H1 (cell line): ENCODE measurements at regions not wholly inside any gene's neighbourhood (a gene's known extent, or its start where the extent isn't known, plus 50 kb on each side); places are given as distances from the start of the nearest gene placed in this dataset.

Experiments
- CTCF ChIA-PET: fragments of 300-600 bp; sonication (Branson Sonifier 250); formaldehyde crosslinking; loops from one replicate; lab custom pipeline; 2021; ENCODE audit not compliant: partially characterized antibody; lab: Charles Lee
- POLR2A ChIA-PET: fragments of 300-600 bp; sonication (Branson Sonifier 250); formaldehyde crosslinking; loops from one replicate; lab custom pipeline; 2021; ENCODE audit warnings: inconsistent platforms; ENCODE audit not compliant: partially characterized antibody; lab: Charles Lee
- DNase-seq, 2 experiments: peaks; one replicate each; pipeline versions ENCODE4 v3.0.0 to v3.0.0-alpha.2; 2010 to 2022; ENCODE audit warnings: low spot score in 2 of 2, low read depth in 1 of 2, mixed read lengths in 1 of 2
- FAIRE-seq: peaks from 2 replicates; lab custom pipeline; 2011; peaks lifted over from hg19 to GRCh38; lab: Jason Lieb, UNC
- H2AFZ ChIP-seq: 2 replicates; pipeline ENCODE4 v1.8.1; 2012; ENCODE audit warnings: low read length, inconsistent platforms
- H2AK5ac ChIP-seq: 2 replicates; pipeline ENCODE4 v1.6.1; 2013; ENCODE audit warnings: low read depth, low read length
- H2BK120ac ChIP-seq: replicated peaks from 2 replicates; pipeline ENCODE3; 2013; ENCODE audit warnings: low read depth, low read length, inconsistent platforms
- H2BK12ac ChIP-seq: 2 replicates; pipeline ENCODE4 v1.6.1; 2013; ENCODE audit warnings: low read depth, low read length
- H2BK15ac ChIP-seq: 2 replicates; pipeline ENCODE4 v1.6.1; 2013; ENCODE audit warnings: low read length
- H2BK20ac ChIP-seq: 2 replicates; pipeline ENCODE4 v1.6.1; 2013; ENCODE audit warnings: low read length
- H2BK5ac ChIP-seq: 2 replicates; pipeline ENCODE4 v1.6.1; 2013; ENCODE audit warnings: low read depth, low read length
- H3K14ac ChIP-seq: 2 replicates; pipeline ENCODE4 v1.6.1; 2013; ENCODE audit warnings: inconsistent platforms; ENCODE audit not compliant: insufficient read length
- H3K18ac ChIP-seq: 2 replicates; pipeline ENCODE4 v1.6.1; 2013; ENCODE audit warnings: low read length; ENCODE audit errors: extremely low read depth
- H3K23ac ChIP-seq: 2 replicates; pipeline ENCODE4 v1.6.1; 2013; ENCODE audit warnings: inconsistent platforms; ENCODE audit not compliant: insufficient read length
- H3K23me2 ChIP-seq: 2 replicates; pipeline ENCODE4 v1.6.1; 2013; ENCODE audit warnings: low read depth, low read length
- H3K27ac ChIP-seq: 2 replicates; pipeline ENCODE4 v1.6.1; 2011; ENCODE audit warnings: low read depth, low read length, inconsistent platforms
- H3K27me3 ChIP-seq, 4 experiments: replicated peaks in 1 of 4; 1 replicate in 1 of 4; 2 replicates in 3 of 4; pipeline versions ENCODE4 v1.6.1 to v1.8.1; 2011 to 2013; ENCODE audit warnings: low read length in 3 of 4, mild to moderate bottlenecking in 3 of 4, inconsistent platforms in 2 of 4, mixed read lengths in 2 of 4, moderate library complexity in 1 of 4; ENCODE audit not compliant: control insufficient read depth in 3 of 4, insufficient read depth in 3 of 4; ENCODE audit errors: extremely low read depth in 1 of 4
- H3K36me3 ChIP-seq, 4 experiments: 2 replicates each; pipeline versions ENCODE4 v1.6.1 to v1.8.1; 2011 to 2013; ENCODE audit warnings: mild to moderate bottlenecking in 4 of 4, low read length in 3 of 4, moderate library complexity in 2 of 4, control low read depth in 1 of 4, inconsistent platforms in 1 of 4; ENCODE audit not compliant: insufficient read depth in 4 of 4, control insufficient read depth in 2 of 4
- H3K4ac ChIP-seq: replicated peaks from 2 replicates; pipeline ENCODE3; 2013; ENCODE audit warnings: low read length, low read depth, mixed read lengths, inconsistent platforms; ENCODE audit not compliant: insufficient read length
- H3K4me1 ChIP-seq, 4 experiments: replicated peaks in 1 of 4; 1 replicate in 1 of 4; 2 replicates in 3 of 4; pipeline versions ENCODE4 v1.6.1 to v1.8.1; 2011 to 2013; ENCODE audit warnings: low read length in 3 of 4, inconsistent platforms in 2 of 4, mixed read lengths in 1 of 4; ENCODE audit not compliant: insufficient read depth in 4 of 4, control insufficient read depth in 3 of 4
- H3K4me2 ChIP-seq, 2 experiments: 2 replicates each; pipeline versions ENCODE4 v1.6.1 to v1.8.1; 2011 to 2013; ENCODE audit warnings: low read depth in 2 of 2, low read length in 2 of 2, control low read depth in 1 of 2, inconsistent platforms in 1 of 2, mild to moderate bottlenecking in 1 of 2; ENCODE audit not compliant: insufficient read depth in 1 of 2
- H3K4me3 ChIP-seq, 4 experiments: fragments of 200-600, 300-600 bp in 1 of 4; sonication (generic), shearing (Covaris generic), sonication (Bioruptor Twin) in 1 of 4; 2 replicates each; pipeline versions ENCODE4 v1.5.1 to v1.8.1; 2011 to 2016; ENCODE audit warnings: low read length in 4 of 4, low read depth in 3 of 4, control low read depth in 2 of 4, inconsistent platforms in 2 of 4, mild to moderate bottlenecking in 2 of 4, mixed read lengths in 1 of 4, moderate library complexity in 1 of 4; ENCODE audit not compliant: insufficient read depth in 2 of 4; ENCODE audit errors: extremely low read depth in 1 of 4
- H3K56ac ChIP-seq: replicated peaks from 2 replicates; pipeline ENCODE3; 2013; ENCODE audit warnings: low read depth, mild to moderate bottlenecking, mixed read lengths, low read length, inconsistent platforms; ENCODE audit not compliant: insufficient read length
- H3K79me1 ChIP-seq: 2 replicates; pipeline ENCODE4 v1.6.1; 2013; ENCODE audit warnings: low read depth, low read length, control low read depth
- H3K79me2 ChIP-seq, 2 experiments: 2 replicates each; pipeline versions ENCODE4 v1.6.1 to v1.8.1; 2012 to 2013; ENCODE audit warnings: low read length in 2 of 2, mild to moderate bottlenecking in 2 of 2, inconsistent platforms in 1 of 2; ENCODE audit not compliant: insufficient read depth in 2 of 2, control insufficient read depth in 1 of 2
- H3K9ac ChIP-seq, 4 experiments: replicated peaks in 1 of 4; 1 replicate in 1 of 4; 2 replicates in 3 of 4; pipeline versions ENCODE4 v1.6.1 to v1.8.1; 2011 to 2013; ENCODE audit warnings: low read depth in 3 of 4, low read length in 3 of 4, control low read depth in 2 of 4, mild to moderate bottlenecking in 2 of 4, moderate library complexity in 2 of 4, inconsistent platforms in 1 of 4; ENCODE audit errors: extremely low read depth in 1 of 4
- H3K9me3 ChIP-seq, 2 experiments: 2 replicates each; pipeline versions ENCODE4 v1.6.1 to v1.8.1; 2012 to 2013; ENCODE audit warnings: mild to moderate bottlenecking in 2 of 2, moderate library complexity in 2 of 2, control low read depth in 1 of 2, inconsistent platforms in 1 of 2, low read depth in 1 of 2, low read length in 1 of 2, mixed read lengths in 1 of 2; ENCODE audit not compliant: insufficient read depth in 2 of 2
- H4K20me1 ChIP-seq, 2 experiments: replicated peaks in 1 of 2; 2 replicates each; pipeline versions ENCODE3 to v1.8.1; 2011 to 2013; ENCODE audit warnings: inconsistent platforms in 2 of 2, low read length in 2 of 2, mild to moderate bottlenecking in 1 of 2; ENCODE audit not compliant: insufficient read depth in 2 of 2, control insufficient read depth in 1 of 2
- H4K5ac ChIP-seq: 2 replicates; pipeline ENCODE4 v1.6.1; 2013; ENCODE audit warnings: low read length, low read depth, mixed read lengths, inconsistent platforms; ENCODE audit not compliant: insufficient read length
- H4K8ac ChIP-seq: 2 replicates; pipeline ENCODE4 v1.8.0; 2013; ENCODE audit warnings: mild to moderate bottlenecking, moderate library complexity, low read length, inconsistent platforms; ENCODE audit not compliant: insufficient read depth; ENCODE audit errors: extremely low read depth
- H4K91ac ChIP-seq: replicated peaks from 2 replicates; pipeline ENCODE3; 2013; ENCODE audit warnings: low read length, mixed read lengths, inconsistent platforms; ENCODE audit not compliant: insufficient read length
- ASH2L ChIP-seq: fragments of 200-600, 300-600 bp; sonication (generic); IDR thresholded peaks from one replicate; pipeline ENCODE4 v1.7.1; 2017; ENCODE audit warnings: low read length
- KDM4A ChIP-seq: IDR thresholded peaks from one replicate; pipeline ENCODE4 v1.7.1; 2012; ENCODE audit warnings: low read depth, mild to moderate bottlenecking, moderate library complexity, low read length, inconsistent platforms; ENCODE audit not compliant: severe bottlenecking
- NRF1 ChIP-seq: IDR thresholded peaks from 2 replicates; pipeline ENCODE4 v1.6.1; 2011; ENCODE audit warnings: mild to moderate bottlenecking, low read depth, low read length, improper control_type of control experiment
- SAP30 ChIP-seq: fragments of 300-600 bp; sonication (generic); IDR thresholded peaks from 2 replicates; pipeline ENCODE4 v1.7.1; 2012; ENCODE audit warnings: low read length, moderate library complexity, mild to moderate bottlenecking, inconsistent platforms; ENCODE audit not compliant: insufficient read depth, insufficient replicate concordance
- WGBS, 2 experiments: shearing (Covaris generic) in 1 of 2; methylation state at CpG; one replicate each; pipeline versions ENCODE4 v1.1.6 to v1.1.7; 2013 to 2015; ENCODE audit warnings: low lambda C conversion rate in 2 of 2, mixed read lengths in 2 of 2, inconsistent platforms in 1 of 2, low coverage in 1 of 2, missing lambda C conversion rate in 1 of 2; ENCODE audit not compliant: insufficient replicate concordance in 2 of 2, insufficient coverage in 1 of 2, insufficient read length in 1 of 2; ENCODE audit errors: extremely low coverage in 1 of 2, missing lambda C conversion rate in 1 of 2; 5-methylcytosine and 5-hydroxymethylcytosine counted together

GRCh38 chr2:77737236-77737635 is 215.1 kb upstream of the LRRTM4 start:
- H2AK5ac ChIP-seq, result no peak overlapping the region
- peaks cover 0 to 5% (median 0%) of the 10 kb centered on the region in 4 experiments; a peak in 1 of 8 replicates for H3K36me3 ChIP-seq
- no peak overlapping the region for H2BK120ac ChIP-seq
- ChIA-PET CTCF (no interaction called here), POLR2A (no interaction called here)
- H3K27me3 ChIP-seq, result no peaks in the 10 kb centered on the region
- no peak overlapping the region for H2AFZ ChIP-seq
- H3K79me1 ChIP-seq, result no peaks in the 10 kb centered on the region
- no peak overlapping the region for H3K14ac ChIP-seq
- H3K79me2 ChIP-seq, result no peaks in the 10 kb centered on the region
- DNase-seq (no peak), FAIRE-seq (peak; percentile 24)
- H3K56ac ChIP-seq, result no peak overlapping the region
- no peak overlapping the region for H2BK20ac ChIP-seq
- no peak overlapping the region for H4K8ac ChIP-seq
- H2BK12ac ChIP-seq, result no peak overlapping the region
- H3K4me1 ChIP-seq, result no peaks in the 10 kb centered on the region
- no peak overlapping the region for H3K18ac ChIP-seq
- H2BK15ac ChIP-seq, result no peak overlapping the region
- no peak overlapping the region for H4K91ac ChIP-seq
- H3K4me2 ChIP-seq, result no peak overlapping the region
- no peak overlapping the region for H4K5ac ChIP-seq
- no peaks in the 10 kb centered on the region for H4K20me1 ChIP-seq
- 88% methylated on average over 3 of the region's 3 CpGs; no CpG with 5 or more reads in 1 of the 2 experiments for WGBS, 2 experiments
- H3K4ac ChIP-seq, result no peak overlapping the region
- no peaks in the 10 kb centered on the region for H3K23me2 ChIP-seq
- no peak overlapping the region for H3K23ac ChIP-seq
- H3K9ac ChIP-seq, result no peak overlapping the region
- peaks cover 0 to 7% of the 10 kb centered on the region in 2 experiments; a peak in 1 of 4 replicates for H3K9me3 ChIP-seq
- no peak overlapping the region for H3K4me3 ChIP-seq
- no peak overlapping the region for H3K27ac ChIP-seq
- H2BK5ac ChIP-seq, result no peak overlapping the region
- no peak for TF ChIP-seq ASH2L
- TF ChIP-seq SAP30, result no peak
- no peak for TF ChIP-seq NRF1
- no peak for TF ChIP-seq KDM4A
